GM21390 (cell line): ENCODE measurements at regions not wholly inside any gene's neighbourhood (a gene's known extent, or its start where the extent isn't known, plus 50 kb on each side); places are given as distances from the start of the nearest gene placed in this dataset.

Experiments
- ATAC-seq: cut with Tn5 transposase; IDR thresholded peaks from one replicate; pipeline ENCODE4 v1.9.1; 2021; ENCODE audit not compliant: unreplicated experiment

- ATAC-seq: no peak
Measured at GRCh38 chr16:66152181-66152580, 214.3 kb upstream of the CDH5 start.

GRCh38 chr16:66150698-66151482 is 215.6 kb upstream of the CDH5 start:
- ATAC-seq: no peak

- no peak for ATAC-seq
Measured at GRCh38 chr16:66147291-66147690, 219.2 kb upstream of the CDH5 start.

- ATAC-seq: no peak
Measured at GRCh38 chr16:66146798-66147197, 219.7 kb upstream of the CDH5 start.

- ATAC-seq: no peak
Measured at GRCh38 chr16:66144641-66145040, 221.8 kb upstream of the CDH5 start.

- ATAC-seq: no peak
Measured at GRCh38 chr16:66143415-66143814, 223.1 kb upstream of the CDH5 start.

GRCh38 chr16:66141885-66142284 is 224.6 kb upstream of the CDH5 start:
- no peak for ATAC-seq

- ATAC-seq: no peak
Measured at GRCh38 chr16:66137853-66138252, 228.6 kb upstream of the CDH5 start.

- ATAC-seq: no peak
Measured at GRCh38 chr16:66136841-66137240, 229.7 kb upstream of the CDH5 start.

GRCh38 chr16:66135838-66136237 is 230.7 kb upstream of the CDH5 start:
- ATAC-seq: no peak

GRCh38 chr16:66135421-66135831 is 231.1 kb upstream of the CDH5 start:
- no peak for ATAC-seq

- no peak for ATAC-seq
Measured at GRCh38 chr16:66134875-66135274, 231.6 kb upstream of the CDH5 start.

GRCh38 chr16:66133643-66134338 is 232.7 kb upstream of the CDH5 start:
- ATAC-seq: no peak

- no peak for ATAC-seq
Measured at GRCh38 chr16:66131895-66132294, 234.6 kb upstream of the CDH5 start.

- ATAC-seq: no peak
Measured at GRCh38 chr16:66131156-66131807, 235.2 kb upstream of the CDH5 start.

GRCh38 chr16:66130296-66130905 is 236.1 kb upstream of the CDH5 start:
- ATAC-seq: no peak

GRCh38 chr16:66129196-66129595 is 237.3 kb upstream of the CDH5 start:
- no peak for ATAC-seq

GRCh38 chr16:66128371-66128770 is 238.1 kb upstream of the CDH5 start:
- no peak for ATAC-seq

- no peak for ATAC-seq
Measured at GRCh38 chr16:66127459-66128370, 238.8 kb upstream of the CDH5 start.

GRCh38 chr16:66121466-66121865 is 245.0 kb upstream of the CDH5 start:
- ATAC-seq: no peak

GRCh38 chr16:66120656-66121055 is 245.8 kb upstream of the CDH5 start:
- ATAC-seq: no peak
